Spleen (tissue), 11 donors: ENCODE measurements at regions not wholly inside any gene's neighbourhood (a gene's known extent, or its start where the extent isn't known, plus 50 kb on each side); places are given as distances from the start of the nearest gene placed in this dataset.
A peak's percentile ranks its signal among the peaks of the same experiment; 100 is the strongest.
"Not testable (repeated sequence)": the region's sequence is repeated elsewhere in the genome, so short reads cannot be mapped to it uniquely, and the experiment has no call there.

Source experiments
- DNase-seq: peaks from one replicate; pipeline ENCODE4 v3.0.0-alpha.2; 2020
- H3K27ac ChIP-seq, 8 donors: fragments of 200-600 bp; sonication (generic) in 7 of 8; 1 replicate in 4 of 8; 2 replicates in 4 of 8; pipeline versions ENCODE4 v1.5.0 to v1.8.0; 2016 to 2021; ENCODE audit warnings: inconsistent platforms in 4 of 8, mild to moderate bottlenecking in 4 of 8, moderate library complexity in 1 of 8
- H3K27me3 ChIP-seq, 7 donors: fragments of 200-600 bp; sonication (generic) in 6 of 7; replicated peaks in 1 of 7; 1 replicate in 4 of 7; 2 replicates in 3 of 7; pipeline versions ENCODE4 v1.5.0 to v1.8.0; 2016 to 2021; ENCODE audit warnings: inconsistent platforms in 3 of 7, mild to moderate bottlenecking in 1 of 7
- H3K36me3 ChIP-seq, 6 donors: fragments of 200-600 bp; sonication (generic) in 5 of 6; 1 replicate in 4 of 6; 2 replicates in 2 of 6; pipeline versions ENCODE4 v1.5.0 to v1.8.0; 2016 to 2021; ENCODE audit warnings: inconsistent platforms in 2 of 6
- H3K4me1 ChIP-seq, 6 donors: fragments of 200-600 bp; sonication (generic) in 5 of 6; 1 replicate in 3 of 6; 2 replicates in 3 of 6; pipeline versions ENCODE4 v1.5.0 to v1.8.0; 2016 to 2021; ENCODE audit warnings: inconsistent platforms in 3 of 6
- H3K4me3 ChIP-seq, 8 donors: fragments of 200-600 bp; sonication (generic) in 7 of 8; 1 replicate in 4 of 8; 2 replicates in 4 of 8; pipeline versions ENCODE4 v1.5.0 to v1.8.0; 2016 to 2021; ENCODE audit warnings: inconsistent platforms in 4 of 8, mild to moderate bottlenecking in 4 of 8, moderate library complexity in 2 of 8
- H3K9me3 ChIP-seq, 8 donors: fragments of 200-600 bp; sonication (generic) in 7 of 8; 1 replicate in 4 of 8; 2 replicates in 4 of 8; pipeline versions ENCODE4 v1.5.0 to v1.8.0; 2016 to 2021; ENCODE audit warnings: inconsistent platforms in 4 of 8
- CTCF ChIP-seq, 11 experiments: fragments of 200-600 bp in 7 of 11; fragments of 450-650 bp in 4 of 11; sonication (generic) in 4 of 11; IDR thresholded peaks in 8 of 11; conservative IDR thresholded peaks in 3 of 11; 1 replicate in 7 of 11; 2 replicates in 4 of 11; pipeline versions ENCODE4 v1.4.0 to v1.8.0; 2016 to 2021; ENCODE audit warnings: antibody characterized with exemption in 11 of 11, inconsistent platforms in 4 of 11, mild to moderate bottlenecking in 1 of 11
- POLR2A ChIP-seq, 3 donors: fragments of 450-650 bp; IDR thresholded peaks; one replicate each; pipeline ENCODE4 v1.5.1; 2017; ENCODE audit warnings: antibody characterized with exemption in 3 of 3, mild to moderate bottlenecking in 1 of 3
- POLR2AphosphoS5 ChIP-seq, 3 donors: sonication (generic); formaldehyde crosslinking; IDR thresholded peaks; one replicate each; pipeline ENCODE4 v1.5.1; 2017; ENCODE audit warnings: antibody characterized with exemption in 3 of 3
- WGBS, 5 donors: extraction: QIAGEN DNeasy Blood & Tissue Kit in 3 of 5; methylation state at CpG; one replicate each; pipeline versions ENCODE4 v1.1.5 to v1.1.7; 2013 to 2018; 5-methylcytosine and 5-hydroxymethylcytosine counted together
- intact Hi-C: fragments of 100-400 bp; cut with DNase I; formaldehyde crosslinking; loops from one replicate; pipeline ENCODE4 v1.15.0; 2023; ENCODE audit warnings: low total_unique reads
- donor health status: healthy with polysubstance abuse.
- donor health status: DM: no; HTN: no; CAD: no; lungs with moderate emphysema.
- donor health status: DM: no; HTN: no; CAD: no.
- donor health status: Bipolar disorder and iron deficiency.
- donor health status: healthy.
- donor health status: DM: no; HTN: no; CAD: no.
- donor health status: DM: yes; HTN: yes; CAD: no.

- intact Hi-C loops = no loop called here
- DNase-seq = no peak
- no peak overlapping the region for H3K4me3 ChIP-seq
- no peaks in the 10 kb centered on the region for H3K27me3 ChIP-seq
- no peak overlapping the region for H3K27ac ChIP-seq
- no peaks in the 10 kb centered on the region for H3K4me1 ChIP-seq
- H3K9me3 ChIP-seq = no peaks in the 10 kb centered on the region
- TF ChIP-seq POLR2A (IDR thresholded peaks at IDR 0.05) (no peak), POLR2AphosphoS5 (IDR thresholded peaks at IDR 0.05) (no peak), CTCF (IDR thresholded peaks at IDR 0.05 in 8 of 11, conservative IDR thresholded peaks at IDR 0.05 in 3 of 11) (no peak)
- no peaks in the 10 kb centered on the region for H3K36me3 ChIP-seq
These were observed 228.1 kb downstream of the TFEC start for GRCh38 chr7:115802415-115802814.

DNA sequence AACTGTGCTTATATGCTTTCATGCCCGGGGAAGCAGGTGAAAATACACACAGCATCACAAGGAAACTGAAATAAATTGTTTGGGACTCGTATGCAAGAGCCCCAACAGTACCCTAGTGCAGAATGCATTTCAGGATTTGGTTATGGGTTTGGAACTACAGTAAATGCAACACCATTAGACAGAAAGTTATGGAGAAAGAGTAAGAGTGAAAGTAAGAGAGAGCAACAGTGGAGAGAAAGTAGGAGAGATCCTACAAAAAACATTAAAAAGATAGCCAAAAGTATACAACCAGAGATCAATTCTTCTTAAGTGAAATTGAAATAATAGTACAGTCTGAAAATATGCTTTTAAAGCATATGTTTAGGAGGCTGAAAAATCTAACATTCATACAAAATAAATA, 231.1 kb downstream of the TFEC start:
- Histone ChIP-seq H3K4me3 (no peak overlapping the region), H3K27me3 (no peaks in the 10 kb centered on the region), H3K36me3 (no peaks in the 10 kb centered on the region), H3K9me3 (no peaks in the 10 kb centered on the region), H3K4me1 (no peaks in the 10 kb centered on the region), H3K27ac (no peak overlapping the region)
- TF ChIP-seq CTCF (IDR thresholded peaks at IDR 0.05 in 8 of 11, conservative IDR thresholded peaks at IDR 0.05 in 3 of 11) = no peak
- no peak for TF ChIP-seq POLR2A (IDR thresholded peaks at IDR 0.05)
- TF ChIP-seq POLR2AphosphoS5 (IDR thresholded peaks at IDR 0.05) = no peak
- DNase-seq = no peak
- WGBS, 5 donors = 70 to 85% (median 80%) methylated on average over 2 of the region's 2 CpGs
- intact Hi-C loops = no loop called here

- Histone ChIP-seq H3K4me3 (no peak overlapping the region), H3K4me1 (no peaks in the 10 kb centered on the region), H3K27me3 (no peaks in the 10 kb centered on the region), H3K36me3 (no peaks in the 10 kb centered on the region), H3K9me3 (peaks cover 0 to 11% (median 5%) of the 10 kb centered on the region in 8 donors), H3K27ac (no peak overlapping the region)
- WGBS, 5 donors = 75 to 91% (median 88%) methylated on average over 7 of the region's 7 CpGs
- intact Hi-C loops = no loop called here
- DNase-seq = no peak
- TF ChIP-seq POLR2AphosphoS5 (IDR thresholded peaks at IDR 0.05) (no peak), POLR2A (IDR thresholded peaks at IDR 0.05) (no peak), CTCF (IDR thresholded peaks at IDR 0.05 in 8 of 11, conservative IDR thresholded peaks at IDR 0.05 in 3 of 11) (no peak)
These were observed 236.4 kb downstream of the TFEC start for GRCh38 chr7:115793958-115794702.

DNA sequence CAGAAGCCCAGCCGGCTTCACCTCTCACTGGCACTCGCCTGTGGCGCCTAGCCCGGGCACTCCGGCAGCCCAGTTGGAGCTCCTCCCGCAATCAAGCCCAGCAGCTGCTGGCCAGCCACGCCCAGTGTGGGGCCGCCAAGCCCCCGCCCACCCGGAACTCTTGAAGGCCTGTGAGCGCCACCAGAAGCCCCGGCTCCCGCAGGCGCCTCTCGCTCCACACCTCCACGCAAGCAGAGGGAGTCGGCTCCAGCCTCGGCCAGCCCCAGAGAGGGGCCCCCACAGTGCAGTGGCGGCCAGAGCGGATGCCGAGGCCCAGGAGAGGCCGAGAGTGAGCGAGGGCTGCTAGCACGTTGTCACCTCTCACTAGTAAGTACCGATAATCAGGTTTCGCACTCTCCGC, 240.7 kb downstream of the TFEC start:
- no peaks in the 10 kb centered on the region for H3K27me3 ChIP-seq
- peak; percentile 73 for DNase-seq
- TF ChIP-seq POLR2AphosphoS5 (IDR thresholded peaks at IDR 0.05) (no peak), CTCF (IDR thresholded peaks at IDR 0.05 in 8 of 11, conservative IDR thresholded peaks at IDR 0.05 in 3 of 11) (no peak), POLR2A (IDR thresholded peaks at IDR 0.05) (no peak)
- no peaks in the 10 kb centered on the region for H3K4me1 ChIP-seq
- no peak overlapping the region for H3K27ac ChIP-seq
- intact Hi-C loops = no loop called here
- WGBS, 5 donors = 90 to 92% (median 92%) methylated on average over 19 to 27 of the region's 27 CpGs
- H3K9me3 ChIP-seq = peaks cover 0 to 11% (median 5%) of the 10 kb centered on the region in 8 donors
- H3K36me3 ChIP-seq = no peaks in the 10 kb centered on the region
- no peak overlapping the region for H3K4me3 ChIP-seq

DNA sequence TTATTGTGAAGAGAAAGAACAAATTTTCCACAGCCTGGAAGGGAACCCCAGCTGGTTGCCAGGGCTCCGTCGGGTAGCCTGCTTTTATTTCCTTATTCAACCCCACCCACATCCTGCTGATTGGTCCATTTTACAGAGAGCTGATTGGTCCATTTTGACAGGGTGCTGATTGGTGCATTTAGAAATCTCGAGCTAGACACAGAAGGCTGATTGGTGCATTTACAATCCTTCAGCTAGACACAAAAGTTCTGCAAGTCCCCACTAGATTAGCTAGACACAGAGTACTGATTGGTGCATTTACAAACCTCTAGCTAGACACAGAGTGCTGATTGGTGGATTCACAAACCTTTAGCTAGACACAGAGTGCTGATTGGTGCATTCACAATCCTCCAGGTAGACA, 241.1 kb downstream of the TFEC start:
- H3K27me3 ChIP-seq, intact Hi-C loops, H3K4me3 ChIP-seq, H3K36me3 ChIP-seq, DNase-seq, H3K4me1 ChIP-seq, H3K27ac ChIP-seq: not testable (repeated sequence)
- peaks cover 0 to 11% (median 5%) of the 10 kb centered on the region in 8 donors for H3K9me3 ChIP-seq
- WGBS, 5 donors = 79 to 92% (median 82%) methylated on average over 3 of the region's 3 CpGs
